ENCODE measurements at regions not wholly inside any gene's neighbourhood (a gene's known extent, or its start where the extent isn't known, plus 50 kb on each side); places are given as distances from the start of the nearest gene placed in this dataset.
"Not testable (repeated sequence)": the region's sequence is repeated elsewhere in the genome, so short reads cannot be mapped to it uniquely, and the experiment has no call there.

DNA sequence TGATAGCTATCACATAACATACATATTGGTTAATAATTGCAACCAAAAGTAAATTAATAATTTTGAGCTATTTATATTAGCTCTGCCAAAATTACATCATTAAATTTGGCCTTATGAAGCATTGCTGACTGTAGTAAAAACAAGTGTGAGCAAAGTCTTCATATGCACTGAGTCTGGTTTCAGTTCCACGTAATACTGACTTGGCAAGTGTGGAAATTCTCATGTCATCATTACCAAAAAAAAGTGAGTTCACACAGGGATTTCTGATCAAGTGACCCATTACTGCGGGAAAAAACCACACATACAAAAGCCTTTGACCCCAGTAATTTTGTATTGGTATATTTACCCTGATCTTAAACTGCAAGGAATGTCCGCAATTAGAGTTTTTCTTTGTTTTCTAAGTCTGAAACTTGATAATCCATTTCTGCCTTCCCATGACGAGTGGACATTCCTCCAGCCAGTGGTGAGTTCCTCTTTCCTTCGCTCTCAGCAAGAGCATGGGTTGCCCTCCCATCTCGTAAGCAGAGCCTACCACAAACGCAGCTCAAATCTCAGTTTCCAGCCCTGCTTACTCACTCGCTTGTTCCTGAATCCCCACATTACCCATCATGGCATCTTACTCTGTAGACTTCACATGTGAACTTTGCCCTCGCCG is 220.2 kb upstream of the DMRT1 start:
- H3K4me1 ChIP-seq, result peaks cover 13% of the 10 kb centered on the region
- no peaks in the 10 kb centered on the region for H3K27me3 ChIP-seq (ENCODE audit: insufficient read depth in 3 of 3, low read length in 2 of 3)
- WGBS, 3 donors, result 44 to 72% (median 46%) methylated on average over 10 of the region's 10 CpGs
- no peaks in the 10 kb centered on the region for H3K9me3 ChIP-seq
- no peak for DNase-seq
- no peak overlapping the region for H3K4me3 ChIP-seq
- peak in 3 of 4 donors; percentile 65 to 69 (median 65) for ATAC-seq
- TF ChIP-seq, protein P1, sequence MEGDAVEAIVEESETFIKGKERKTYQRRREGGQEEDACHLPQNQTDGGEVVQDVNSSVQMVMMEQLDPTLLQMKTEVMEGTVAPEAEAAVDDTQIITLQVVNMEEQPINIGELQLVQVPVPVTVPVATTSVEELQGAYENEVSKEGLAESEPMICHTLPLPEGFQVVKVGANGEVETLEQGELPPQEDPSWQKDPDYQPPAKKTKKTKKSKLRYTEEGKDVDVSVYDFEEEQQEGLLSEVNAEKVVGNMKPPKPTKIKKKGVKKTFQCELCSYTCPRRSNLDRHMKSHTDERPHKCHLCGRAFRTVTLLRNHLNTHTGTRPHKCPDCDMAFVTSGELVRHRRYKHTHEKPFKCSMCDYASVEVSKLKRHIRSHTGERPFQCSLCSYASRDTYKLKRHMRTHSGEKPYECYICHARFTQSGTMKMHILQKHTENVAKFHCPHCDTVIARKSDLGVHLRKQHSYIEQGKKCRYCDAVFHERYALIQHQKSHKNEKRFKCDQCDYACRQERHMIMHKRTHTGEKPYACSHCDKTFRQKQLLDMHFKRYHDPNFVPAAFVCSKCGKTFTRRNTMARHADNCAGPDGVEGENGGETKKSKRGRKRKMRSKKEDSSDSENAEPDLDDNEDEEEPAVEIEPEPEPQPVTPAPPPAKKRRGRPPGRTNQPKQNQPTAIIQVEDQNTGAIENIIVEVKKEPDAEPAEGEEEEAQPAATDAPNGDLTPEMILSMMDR (IDR thresholded peaks at IDR 0.05), result no peak
- H3K36me3 ChIP-seq (ENCODE audit: insufficient read depth in 1 of 2, low read depth in 1 of 2), result no peaks in the 10 kb centered on the region
- intact Hi-C loops (cut with DNase I), result loop anchor here in 1 of 2 donors (5.0 kb wide), 1 partner anchor 66 kb away; no protein-coding TSS in a partner anchor
- H3K27ac ChIP-seq, result peak overlapping the region; percentile 40

- 44 to 64% (median 48%) methylated on average over 7 of the region's 7 CpGs for WGBS, 3 donors
- H3K27ac ChIP-seq, result no peak overlapping the region
- intact Hi-C loops (cut with DNase I), result loop anchor here in 1 of 2 donors (5.0 kb wide), 1 partner anchor 62 kb away; no protein-coding TSS in a partner anchor
- DNase-seq (no peak), ATAC-seq (no peak)
- no peaks in the 10 kb centered on the region for H3K36me3 ChIP-seq (ENCODE audit: insufficient read depth in 1 of 2, low read depth in 1 of 2)
- TF ChIP-seq, protein P1 (IDR thresholded peaks at IDR 0.05), result no peak
- H3K4me3 ChIP-seq, result no peak overlapping the region
- peaks cover 13% of the 10 kb centered on the region for H3K4me1 ChIP-seq
- H3K27me3 ChIP-seq (ENCODE audit: insufficient read depth in 3 of 3, low read length in 2 of 3), result no peaks in the 10 kb centered on the region
- H3K9me3 ChIP-seq, result no peaks in the 10 kb centered on the region
These were observed 216.5 kb upstream of the DMRT1 start for GRCh38 chr9:624935-625500.

DNA sequence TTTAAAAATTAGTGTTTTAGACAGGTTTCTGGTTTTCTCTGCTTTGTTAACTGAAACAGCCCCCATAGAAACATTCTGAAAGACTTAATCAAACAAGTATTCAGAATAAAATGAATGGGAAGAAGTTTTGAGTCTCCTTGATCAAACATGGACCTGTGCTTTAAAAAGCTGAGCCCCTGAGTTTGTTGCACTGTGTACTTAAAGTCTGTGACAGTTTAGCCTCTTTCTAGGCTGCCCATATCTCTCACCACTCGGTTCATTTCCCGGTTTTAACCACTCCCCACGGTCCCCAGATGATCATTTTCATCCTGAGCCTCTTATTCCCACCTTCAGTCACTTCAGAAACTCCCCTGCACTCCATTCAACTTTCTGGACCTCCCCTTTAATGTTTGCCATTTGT is 215.9 kb upstream of the DMRT1 start:
- H3K4me1 ChIP-seq, result peaks cover 12% of the 10 kb centered on the region
- 30 to 39% (median 35%) methylated on average over 3 of the region's 3 CpGs for WGBS, 3 donors
- ATAC-seq, result peak in 2 of 4 donors; percentile 30 to 45
- intact Hi-C loops (cut with DNase I), result no loop called here
- TF ChIP-seq, protein P1 (IDR thresholded peaks at IDR 0.05), result no peak
- no peak for DNase-seq
- no peaks in the 10 kb centered on the region for H3K27me3 ChIP-seq (ENCODE audit: insufficient read depth in 3 of 3, low read length in 2 of 3)
- no peak overlapping the region for H3K27ac ChIP-seq
- peak overlapping the region; percentile 20 for H3K4me3 ChIP-seq
- no peaks in the 10 kb centered on the region for H3K9me3 ChIP-seq
- no peaks in the 10 kb centered on the region for H3K36me3 ChIP-seq (ENCODE audit: insufficient read depth in 1 of 2, low read depth in 1 of 2)

GRCh38 chr9:626114-626513 is 215.4 kb upstream of the DMRT1 start:
- ATAC-seq, result peak in 2 of 4 donors; percentile 35 to 53

GRCh38 chr9:626596-626995 is 214.9 kb upstream of the DMRT1 start:
- DNase-seq (no peak), ATAC-seq (peak in 3 of 4 donors; percentile 30 to 61 (median 45))
- Histone ChIP-seq H3K27ac (no peak overlapping the region), H3K4me3 (peak overlapping the region; percentile 20), H3K4me1 (peaks cover 3% of the 10 kb centered on the region), H3K9me3 (no peaks in the 10 kb centered on the region), H3K27me3 (ENCODE audit: insufficient read depth in 3 of 3, low read length in 2 of 3) (no peaks in the 10 kb centered on the region), H3K36me3 (ENCODE audit: insufficient read depth in 1 of 2, low read depth in 1 of 2) (no peaks in the 10 kb centered on the region)
- TF ChIP-seq, protein P1 (IDR thresholded peaks at IDR 0.05), result no peak
- 59 to 73% (median 60%) methylated on average over 3 of the region's 3 CpGs for WGBS, 3 donors
- intact Hi-C loops (cut with DNase I), result no loop called here

More at GRCh38 chr9:626114-626513, 215.4 kb upstream of the DMRT1 start:
- intact Hi-C loops (cut with DNase I); H3K27me3 ChIP-seq (ENCODE audit: insufficient read depth in 3 of 3, low read length in 2 of 3); H3K36me3 ChIP-seq (ENCODE audit: insufficient read depth in 1 of 2, low read depth in 1 of 2); H3K27ac ChIP-seq; H3K4me1 ChIP-seq; DNase-seq; H3K9me3 ChIP-seq: not testable (repeated sequence)
- WGBS, 3 donors, result 44 to 58% (median 47%) methylated on average over 9 of the region's 9 CpGs
- peak overlapping the region; percentile 20 for H3K4me3 ChIP-seq

Data from psoas muscle (tissue), 7 donors.